CD4-positive, alpha-beta T cell treated with Interleukin-4 for 4 hours (primary cell): ENCODE measurements at regions not wholly inside any gene's neighbourhood (a gene's known extent, or its start where the extent isn't known, plus 50 kb on each side); places are given as distances from the start of the nearest gene placed in this dataset.
"Not testable (repeated sequence)": the region's sequence is repeated elsewhere in the genome, so short reads cannot be mapped to it uniquely, and the experiment has no call there.

Experiments
- DNase-seq: peaks from one replicate; pipeline ENCODE4 v3.0.0-alpha.2; 2020

GRCh38 chr21:38042246-38042645 is 126.0 kb upstream of the KCNJ6 start:
- DNase-seq, result no peak

DNA sequence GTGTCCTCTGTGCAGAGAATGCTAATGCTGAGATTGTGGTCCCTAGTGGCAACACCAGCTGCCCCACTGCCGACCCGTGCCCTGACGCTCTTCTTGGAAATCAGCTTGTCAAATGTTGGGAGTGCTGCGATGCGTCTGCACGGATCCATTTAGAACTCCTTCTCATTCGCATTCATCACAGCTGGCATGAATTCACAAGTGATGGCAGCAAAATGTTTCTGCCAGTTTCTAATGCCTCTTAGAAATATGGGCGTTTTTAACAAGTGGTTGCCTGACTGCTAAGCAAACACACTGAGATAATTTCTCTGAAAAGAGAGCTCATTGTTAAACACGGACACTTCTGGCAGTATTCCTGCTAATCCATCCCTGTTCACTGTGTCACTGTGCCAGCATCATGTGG is 131.9 kb upstream of the KCNJ6 start:
- DNase-seq, result no peak

GRCh38 chr21:38054334-38054733 is 138.1 kb upstream of the KCNJ6 start:
- DNase-seq, result no peak

GRCh38 chr21:38056481-38056880 is 140.2 kb upstream of the KCNJ6 start:
- no peak for DNase-seq

- DNase-seq, result no peak
These were observed 141.4 kb upstream of the KCNJ6 start for GRCh38 chr21:38057626-38058025.

DNA sequence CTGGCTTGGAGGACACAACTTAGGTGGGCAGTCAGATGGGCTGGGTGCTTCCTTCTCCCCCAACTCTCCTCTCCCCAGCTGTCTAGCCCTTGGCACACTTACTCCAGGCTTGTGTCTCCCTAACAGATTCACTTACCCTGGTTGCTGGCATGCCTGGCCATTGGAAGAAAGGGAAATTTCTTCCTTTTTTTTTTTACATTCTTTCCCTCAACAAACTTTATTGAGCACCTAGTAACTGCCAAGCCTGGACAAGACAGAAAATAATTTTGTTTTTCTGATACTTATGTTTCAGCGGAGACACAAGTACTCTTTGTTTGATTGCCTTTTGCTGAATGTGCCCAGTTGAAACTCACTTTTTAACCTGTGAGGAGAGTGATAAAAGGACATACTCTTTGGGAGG is 144.3 kb upstream of the KCNJ6 start:
- no peak for DNase-seq

- DNase-seq, result no peak
These were observed 151.0 kb upstream of the KCNJ6 start for GRCh38 chr21:38067086-38067739.

DNA sequence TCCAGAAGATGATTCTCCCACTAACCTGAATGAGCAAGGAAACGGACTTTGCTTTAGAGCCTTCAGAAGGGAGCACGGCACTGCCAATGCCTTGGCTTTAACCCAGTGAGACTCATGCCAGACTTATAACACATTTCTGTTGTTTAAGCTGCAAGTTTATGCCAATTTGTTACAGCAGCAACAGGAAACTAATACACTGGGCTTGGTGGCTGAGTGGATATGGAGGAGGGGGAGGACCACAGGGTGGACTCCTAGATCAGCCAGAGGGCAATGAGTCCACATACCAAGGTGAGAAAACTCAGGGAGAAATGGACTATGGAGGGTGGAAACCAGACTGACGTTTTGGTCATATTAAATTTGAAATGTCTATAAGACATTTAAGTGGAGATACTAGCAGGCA is 156.2 kb upstream of the KCNJ6 start:
- DNase-seq, result no peak

- no peak for DNase-seq
These were observed 159.8 kb upstream of the KCNJ6 start for GRCh38 chr21:38075833-38076587.

DNA sequence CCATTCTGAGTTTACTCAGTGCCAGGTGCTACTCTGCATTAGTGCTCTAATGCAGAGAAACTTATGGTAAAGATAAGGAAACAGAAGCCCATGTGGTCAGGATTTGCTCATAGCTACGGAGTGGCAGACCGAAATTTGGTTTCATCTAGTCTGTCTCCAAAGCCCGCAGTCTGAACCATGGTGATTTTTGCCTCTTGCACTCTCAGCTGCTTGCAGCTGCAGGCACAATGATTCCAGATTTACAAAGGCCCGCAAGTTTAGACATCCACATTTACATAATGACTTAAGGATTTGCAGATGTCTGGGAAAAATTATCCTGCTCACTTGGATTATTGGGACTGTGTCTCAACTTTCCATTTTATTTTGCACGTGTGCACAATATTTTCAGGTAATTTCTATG is 161.3 kb upstream of the KCNJ6 start:
- no peak for DNase-seq

GRCh38 chr21:38080888-38081287 is 164.6 kb upstream of the KCNJ6 start:
- DNase-seq, result no peak

DNA sequence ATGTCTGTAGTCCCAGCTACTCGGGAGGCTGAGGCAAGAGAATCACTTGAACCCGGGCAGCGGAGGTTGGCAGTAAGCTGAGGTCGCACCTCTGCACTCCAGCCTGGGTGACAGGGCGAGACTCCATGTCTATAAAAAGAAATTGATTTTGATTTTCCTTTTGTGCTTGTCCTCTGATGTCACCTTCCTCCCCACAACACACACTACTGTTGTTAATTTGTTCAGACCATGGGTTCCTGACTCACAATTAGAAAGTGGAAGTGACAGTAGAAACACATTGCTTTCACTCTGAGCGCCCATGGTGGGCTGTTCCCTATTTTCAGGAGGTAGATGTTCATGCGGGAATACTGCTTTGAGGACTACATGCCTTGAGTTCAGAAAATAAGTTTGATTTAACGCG is 165.5 kb upstream of the KCNJ6 start:
- no peak for DNase-seq

DNA sequence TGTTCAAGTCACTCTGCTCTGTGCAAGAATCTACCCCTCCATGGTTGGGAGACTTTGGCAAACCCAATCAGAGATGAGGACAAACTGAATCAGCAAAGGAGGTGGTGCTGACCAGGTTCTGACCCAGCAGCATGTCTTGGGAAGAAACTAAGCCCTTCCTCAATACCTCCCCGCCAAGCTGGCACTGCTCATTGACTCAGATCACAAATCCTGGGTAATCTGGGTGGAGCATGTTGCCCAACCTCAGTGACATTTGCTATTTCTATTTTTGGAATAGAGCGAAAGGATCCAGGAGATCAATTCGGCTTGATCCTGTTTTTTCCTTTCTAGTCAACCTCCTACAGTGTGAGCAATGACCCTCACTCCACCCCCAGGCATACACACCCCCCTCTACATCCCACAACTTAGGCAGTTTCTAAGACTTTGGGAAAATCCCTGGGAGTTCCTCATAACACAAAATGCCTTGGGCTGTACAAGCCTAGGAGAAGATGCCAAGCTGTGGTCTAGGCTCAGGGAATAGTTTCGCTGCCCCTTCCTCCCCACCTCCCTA is 166.8 kb upstream of the KCNJ6 start:
- no peak for DNase-seq

GRCh38 chr21:38083535-38083934 is 167.3 kb upstream of the KCNJ6 start:
- DNase-seq, result no peak

DNA sequence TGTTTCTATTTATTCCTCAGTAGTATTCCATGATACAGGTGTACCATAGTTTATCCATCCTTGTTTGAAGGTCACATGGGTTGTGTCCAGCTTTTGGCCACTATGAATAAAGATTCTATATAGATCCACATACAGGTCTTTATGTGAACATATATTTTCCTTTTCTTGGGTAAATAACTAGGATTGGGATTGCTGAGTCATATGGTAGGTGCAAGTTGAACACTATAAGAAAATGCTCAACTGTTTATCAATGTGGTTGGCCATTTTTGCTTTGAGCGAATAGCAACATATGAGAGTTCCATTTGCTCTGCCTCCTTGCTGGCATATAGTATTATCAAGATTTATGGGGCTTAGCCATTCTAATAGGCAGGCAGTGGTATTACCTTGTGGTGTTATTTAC is 170.2 kb upstream of the KCNJ15 start:
- no peak for DNase-seq

GRCh38 chr21:38088916-38089762 is 167.7 kb upstream of the KCNJ15 start:
- DNase-seq, result no peak

GRCh38 chr21:38089763-38090046 is 167.1 kb upstream of the KCNJ15 start:
- DNase-seq, result no peak

- DNase-seq, result not testable (repeated sequence)
These were observed 165.7 kb upstream of the KCNJ15 start for GRCh38 chr21:38091061-38091460.

- DNase-seq, result no peak
These were observed 164.7 kb upstream of the KCNJ15 start for GRCh38 chr21:38092051-38092450.

DNA sequence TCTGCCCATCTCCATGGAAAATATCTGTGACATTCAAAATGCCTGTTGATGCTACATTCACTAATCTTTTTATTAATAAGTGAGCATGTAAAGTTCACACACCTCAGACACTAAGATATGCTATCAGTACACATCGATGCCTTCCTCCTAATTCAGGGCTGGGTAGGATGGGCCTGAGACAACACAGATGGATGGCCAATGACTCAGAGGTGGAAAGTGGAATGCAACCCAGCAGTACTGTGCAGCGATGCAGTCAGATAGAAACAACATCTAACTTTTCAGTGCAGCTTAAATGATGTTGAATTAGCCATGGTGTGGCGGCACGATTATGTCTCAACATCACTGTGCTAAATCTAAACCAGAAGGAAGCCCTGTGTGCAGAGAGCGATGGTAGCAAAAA is 161.6 kb upstream of the KCNJ15 start:
- DNase-seq, result no peak

GRCh38 chr21:38097789-38098188 is 159.0 kb upstream of the KCNJ15 start:
- no peak for DNase-seq

- DNase-seq, result no peak
These were observed 144.5 kb upstream of the KCNJ15 start for GRCh38 chr21:38112219-38112789.

GRCh38 chr21:38114717-38115333 is 142.0 kb upstream of the KCNJ15 start:
- DNase-seq, result no peak
